Keratinocyte (primary cell): ENCODE measurements at regions not wholly inside any gene's neighbourhood (a gene's known extent, or its start where the extent isn't known, plus 50 kb on each side); places are given as distances from the start of the nearest gene placed in this dataset.

Experiments used
- CTCF ChIP-seq, 3 experiments: IDR thresholded peaks in 1 of 3; conservative IDR thresholded peaks in 1 of 3; optimal IDR thresholded peaks in 1 of 3; 2 replicates in 2 of 3; 3 replicates in 1 of 3; pipeline versions ENCODE3 to v1.5.1; 2011; ENCODE audit warnings: low read length in 3 of 3, mild to moderate bottlenecking in 3 of 3, moderate library complexity in 2 of 3, control low read depth in 1 of 3, inconsistent platforms in 1 of 3; ENCODE audit not compliant: insufficient read depth in 2 of 3; ENCODE audit errors: extremely low read depth in 1 of 3
- EZH2 ChIP-seq: IDR thresholded peaks from one replicate; pipeline ENCODE4 v1.6.1; 2012; ENCODE audit warnings: inconsistent platforms, mild to moderate bottlenecking, low read length, moderate library complexity

- no peak for TF ChIP-seq CTCF (optimal IDR thresholded peaks at IDR 0.05 in 1 of 3, IDR thresholded peaks at IDR 0.05 in 1 of 3, conservative IDR thresholded peaks at IDR 0.05 in 1 of 3; ENCODE audit: extremely low read depth in 1 of 3, insufficient read depth in 2 of 3, low read length in 3 of 3)
- no peak for TF ChIP-seq EZH2
Measured at GRCh38 chr2:236782938-236783337, 213.3 kb downstream of the ACKR3 start.
